H1 (cell line): ENCODE measurements at regions not wholly inside any gene's neighbourhood (a gene's known extent, or its start where the extent isn't known, plus 50 kb on each side); places are given as distances from the start of the nearest gene placed in this dataset.

Experiments
- CHD2 ChIP-seq: IDR thresholded peaks from 2 replicates; pipeline ENCODE4 v1.6.1; 2012; ENCODE audit warnings: low read length, improper control_type of control experiment
- CTCF ChIP-seq, 3 experiments: IDR thresholded peaks; 1 replicate in 2 of 3; 2 replicates in 1 of 3; pipeline versions ENCODE4 v1.5.1 to v1.6.1; 2011; ENCODE audit warnings: low read length in 3 of 3, mild to moderate bottlenecking in 3 of 3, inconsistent platforms in 2 of 3, low read depth in 1 of 3, moderate library complexity in 1 of 3; ENCODE audit not compliant: insufficient read depth in 1 of 3; ENCODE audit errors: control extremely low read depth in 1 of 3
- EP300 ChIP-seq, 2 experiments: IDR thresholded peaks; 1 replicate in 1 of 2; 2 replicates in 1 of 2; pipeline ENCODE4 v1.6.1; 2011 to 2012; ENCODE audit warnings: low read depth in 2 of 2, low read length in 2 of 2, mild to moderate bottlenecking in 2 of 2, borderline replicate concordance in 1 of 2, inconsistent platforms in 1 of 2, moderate library complexity in 1 of 2
- EZH2 ChIP-seq: fragments of 200-600 bp; sonication (generic); IDR thresholded peaks from 2 replicates; pipeline ENCODE4 v1.7.1; 2012; ENCODE audit warnings: low read depth, mild to moderate bottlenecking, moderate library complexity, low read length, inconsistent platforms; ENCODE audit not compliant: severe bottlenecking
- JUND ChIP-seq: IDR thresholded peaks from 2 replicates; pipeline ENCODE4 v1.6.1; 2011; ENCODE audit warnings: mild to moderate bottlenecking, improper control_type of control experiment, low read length
- POLR2A ChIP-seq, 2 experiments: IDR thresholded peaks; 1 replicate in 1 of 2; 2 replicates in 1 of 2; pipeline ENCODE4 v1.6.1; 2011; ENCODE audit warnings: low read depth in 2 of 2, low read length in 2 of 2, mild to moderate bottlenecking in 2 of 2; ENCODE audit errors: control extremely low read depth in 1 of 2
- RAD21 ChIP-seq, 2 experiments: IDR thresholded peaks in 1 of 2; conservative IDR thresholded peaks in 1 of 2; 2 replicates each; pipeline ENCODE4 v1.6.1; 2011; ENCODE audit warnings: low read depth in 2 of 2, low read length in 2 of 2, improper control_type of control experiment in 1 of 2, inconsistent platforms in 1 of 2, mild to moderate bottlenecking in 1 of 2, moderate library complexity in 1 of 2

- TF ChIP-seq EP300 (IDR thresholded peaks at IDR 0.05; ENCODE audit: borderline replicate concordance in 1 of 2, low read depth in 2 of 2, low read length in 2 of 2) (no peak), POLR2A (IDR thresholded peaks at IDR 0.05; ENCODE audit: control extremely low read depth in 1 of 2, low read depth in 2 of 2, low read length in 2 of 2) (no peak), RAD21 (IDR thresholded peaks at IDR 0.05 in 1 of 2, conservative IDR thresholded peaks at IDR 0.05 in 1 of 2; ENCODE audit: low read depth in 2 of 2, low read length in 2 of 2) (no peak), CHD2 (no peak), EZH2 (no peak), JUND (no peak), CTCF (IDR thresholded peaks at IDR 0.05; ENCODE audit: control extremely low read depth in 1 of 3, insufficient read depth in 1 of 3, low read depth in 1 of 3, low read length in 3 of 3) (no peak)
Observed at GRCh38 chr11:38307455-38307854, 1709.4 kb upstream of the RAG2 start.
